HG03565 (cell line): ENCODE measurements at regions not wholly inside any gene's neighbourhood (a gene's known extent, or its start where the extent isn't known, plus 50 kb on each side); places are given as distances from the start of the nearest gene placed in this dataset.

Experiments
- ATAC-seq: cut with Tn5 transposase; IDR thresholded peaks from one replicate; pipeline ENCODE4 v1.9.1; 2021; ENCODE audit warnings: mild to moderate bottlenecking, moderate library complexity; ENCODE audit not compliant: unreplicated experiment

- no peak for ATAC-seq
Measured at GRCh38 chr20:60704147-60704546, 547.9 kb upstream of the CDH4 start.

GRCh38 chr20:60713396-60713795, 538.7 kb upstream of the CDH4 start:
- ATAC-seq, result no peak

- no peak for ATAC-seq
Measured at GRCh38 chr20:60715172-60715571, 536.9 kb upstream of the CDH4 start.

- no peak for ATAC-seq
Measured at GRCh38 chr20:60718743-60719480, 533.1 kb upstream of the CDH4 start.

- ATAC-seq, result no peak
Measured at GRCh38 chr20:60725311-60725906, 526.7 kb upstream of the CDH4 start.

GRCh38 chr20:60727425-60727824, 524.6 kb upstream of the CDH4 start:
- no peak for ATAC-seq

GRCh38 chr20:60728705-60729104, 523.4 kb upstream of the CDH4 start:
- ATAC-seq, result no peak

- no peak for ATAC-seq
Measured at GRCh38 chr20:60729135-60729900, 522.7 kb upstream of the CDH4 start.

GRCh38 chr20:60732322-60732721, 519.7 kb upstream of the CDH4 start:
- no peak for ATAC-seq

- ATAC-seq, result no peak
Measured at GRCh38 chr20:60748086-60748485, 504.0 kb upstream of the CDH4 start.

GRCh38 chr20:60749804-60750602, 502.1 kb upstream of the CDH4 start:
- no peak for ATAC-seq

GRCh38 chr20:60750909-60751308, 501.2 kb upstream of the CDH4 start:
- ATAC-seq, result no peak

GRCh38 chr20:60751826-60752225, 500.2 kb upstream of the CDH4 start:
- ATAC-seq, result no peak

GRCh38 chr20:60752741-60753420, 499.2 kb upstream of the CDH4 start:
- no peak for ATAC-seq

GRCh38 chr20:60754856-60755255, 497.2 kb upstream of the CDH4 start:
- ATAC-seq, result no peak

- ATAC-seq, result no peak
Measured at GRCh38 chr20:60759651-60760050, 492.4 kb upstream of the CDH4 start.

GRCh38 chr20:60760256-60761000, 491.6 kb upstream of the CDH4 start:
- ATAC-seq, result no peak

- ATAC-seq, result no peak
Measured at GRCh38 chr20:60761056-60761455, 491.0 kb upstream of the CDH4 start.

GRCh38 chr20:60762386-60762785, 489.7 kb upstream of the CDH4 start:
- no peak for ATAC-seq

GRCh38 chr20:60764328-60764727, 487.7 kb upstream of the CDH4 start:
- ATAC-seq, result no peak
